PC-3 (cell line): ENCODE measurements at regions not wholly inside any gene's neighbourhood (a gene's known extent, or its start where the extent isn't known, plus 50 kb on each side); places are given as distances from the start of the nearest gene placed in this dataset.

ENCODE experiments used
- ATAC-seq: fragments of 200-7000 bp; cut with Tn5 transposase; 2 replicates; pipeline ENCODE4 v1.9.1; 2020; ENCODE audit warnings: mild to moderate bottlenecking, moderate library complexity
- BruUV-seq: library from RNA; stranded (reverse); fragments of 400-500 nt; replicated peaks from 2 replicates; lab custom pipeline; 2021; lab: Mats Ljungman, UMichigan
- CTCF ChIA-PET: fragments of 300-600 bp; sonication (Branson Sonifier 250); formaldehyde crosslinking; loops from one replicate; lab custom pipeline; 2022; ENCODE audit warnings: antibody characterized with exemption; lab: Charles Lee
- POLR2A ChIA-PET: fragments of 300-600 bp; sonication (Branson Sonifier 250); formaldehyde crosslinking; loops from one replicate; lab custom pipeline; 2022; ENCODE audit warnings: antibody characterized with exemption; ENCODE audit not compliant: unreplicated experiment; lab: Charles Lee
- DNase-seq: peaks from one replicate; pipeline ENCODE4 v3.0.0-alpha.2; 2015
- H2AFZ ChIP-seq: fragments of 300-600 bp; sonication (generic); 2 replicates; pipeline ENCODE4 v1.6.0; 2016; ENCODE audit warnings: antibody characterized with exemption, low read length
- H3F3A ChIP-seq: fragments of 300-600 bp; sonication (generic); one replicate; pipeline ENCODE4 v1.6.0; 2017; ENCODE audit warnings: antibody characterized with exemption, low read length, control low read depth, mild to moderate bottlenecking; ENCODE audit not compliant: unreplicated experiment
- H3K27ac ChIP-seq: fragments of 300-600 bp; sonication (generic); 2 replicates; pipeline ENCODE4 v1.5.1; 2016; ENCODE audit warnings: mild to moderate bottlenecking, low read length
- H3K27me3 ChIP-seq: fragments of 300-600 bp; sonication (generic); 2 replicates; pipeline ENCODE4 v1.6.1; 2016; ENCODE audit warnings: low read length, mixed read lengths
- H3K36me3 ChIP-seq: fragments of 300-600 bp; sonication (generic); 2 replicates; pipeline ENCODE4 v1.6.1; 2016; ENCODE audit warnings: low read depth, mixed run types, low read length, mixed read lengths
- H3K4me1 ChIP-seq: fragments of 300-600 bp; sonication (generic); 2 replicates; pipeline ENCODE4 v1.5.1; 2016; ENCODE audit warnings: low read length; ENCODE audit not compliant: insufficient read depth
- H3K4me2 ChIP-seq: fragments of 300-600 bp; sonication (generic); 2 replicates; pipeline ENCODE4 v1.6.0; 2016; ENCODE audit warnings: low read length
- H3K4me3 ChIP-seq: fragments of 300-600 bp; sonication (generic); 2 replicates; pipeline ENCODE4 v1.5.1; 2016; ENCODE audit warnings: mild to moderate bottlenecking, low read length, mixed read lengths
- H3K79me2 ChIP-seq: fragments of 300-600 bp; sonication (generic); 2 replicates; pipeline ENCODE4 v1.6.1; 2017; ENCODE audit warnings: low read length, mixed read lengths
- H3K9ac ChIP-seq: fragments of 300-600 bp; sonication (generic); 2 replicates; pipeline ENCODE4 v1.6.0; 2016; ENCODE audit warnings: mild to moderate bottlenecking, low read length
- H3K9me2 ChIP-seq: fragments of 300-600 bp; sonication (generic); replicated peaks from 2 replicates; pipeline ENCODE4 v1.6.1; 2016; ENCODE audit warnings: mixed run types, low read length, mixed read lengths
- H3K9me3 ChIP-seq: fragments of 300-600 bp; sonication (generic); 2 replicates; pipeline ENCODE4 v1.6.1; 2016; ENCODE audit warnings: low read length, mixed read lengths
- H4K20me1 ChIP-seq: fragments of 300-600 bp; sonication (generic); 2 replicates; pipeline ENCODE4 v1.6.1; 2016; ENCODE audit warnings: low read length, mixed read lengths
- CTCF ChIP-seq: fragments of 300-600 bp; sonication (generic); conservative IDR thresholded peaks from 2 replicates; pipeline ENCODE4 v1.5.1; 2017; ENCODE audit warnings: antibody characterized with exemption, low read depth, mild to moderate bottlenecking, low read length
- EZH2 ChIP-seq: fragments of 300-600 bp; sonication (generic); IDR thresholded peaks from one replicate; pipeline ENCODE4 v1.6.1; 2017; ENCODE audit warnings: antibody characterized with exemption, mild to moderate bottlenecking, low read length; ENCODE audit not compliant: unreplicated experiment
- EZH2phosphoT487 ChIP-seq: fragments of 300-600 bp; sonication (generic); IDR thresholded peaks from 2 replicates; pipeline ENCODE4 v1.6.1; 2018; ENCODE audit warnings: mild to moderate bottlenecking, antibody characterized with exemption, low read length, borderline replicate concordance
- intact Hi-C: fragments of 100-400 bp; cut with micrococcal nuclease; formaldehyde crosslinking; loops from 2 replicates; pipeline ENCODE4 v1.9.0; 2023

- POLR2A ChIA-PET, result no interaction called here
- H3F3A ChIP-seq, result no peaks in the 10 kb centered on the region
- ATAC-seq (no peak), DNase-seq (no peak)
- no peaks in the 10 kb centered on the region for H3K79me2 ChIP-seq
- no peaks in the 10 kb centered on the region for H3K4me1 ChIP-seq
- H3K9me2 ChIP-seq, result no peaks in the 10 kb centered on the region
- no peak overlapping the region for H3K4me2 ChIP-seq
- no peaks in the 10 kb centered on the region for H3K9me3 ChIP-seq
- H3K27me3 ChIP-seq, result no peaks in the 10 kb centered on the region
- no peaks in the 10 kb centered on the region for H3K36me3 ChIP-seq
- no peak for TF ChIP-seq EZH2
- TF ChIP-seq CTCF, result no peak
- no peak for TF ChIP-seq EZH2phosphoT487
- no TSS peak for BruUV-seq
- H2AFZ ChIP-seq, result no peak overlapping the region
- no peak overlapping the region for H3K4me3 ChIP-seq
- no peak overlapping the region for H3K9ac ChIP-seq
- CTCF ChIA-PET, result no interaction called here
- no peaks in the 10 kb centered on the region for H4K20me1 ChIP-seq
- intact Hi-C loops, result no loop called here
- no peak overlapping the region for H3K27ac ChIP-seq
These were observed 552.5 kb downstream of the IPMK start for GRCh38 chr10:57715233-57715632.

- ChIA-PET CTCF (no interaction called here), POLR2A (no interaction called here)
- Histone ChIP-seq H3K9me2 (no peaks in the 10 kb centered on the region), H3K4me3 (no peak overlapping the region), H3K27me3 (no peaks in the 10 kb centered on the region), H3F3A (no peaks in the 10 kb centered on the region), H3K36me3 (no peaks in the 10 kb centered on the region), H3K4me2 (no peak overlapping the region), H3K27ac (no peak overlapping the region), H2AFZ (no peak overlapping the region), H4K20me1 (no peaks in the 10 kb centered on the region), H3K79me2 (no peaks in the 10 kb centered on the region), H3K4me1 (peaks cover 9% of the 10 kb centered on the region), H3K9ac (no peak overlapping the region), H3K9me3 (no peaks in the 10 kb centered on the region)
- ATAC-seq, result no peak
- no peak for DNase-seq
- intact Hi-C loops, result no loop called here
- no TSS peak for BruUV-seq
- TF ChIP-seq EZH2phosphoT487 (no peak), CTCF (no peak), EZH2 (no peak)
These were observed 560.4 kb downstream of the IPMK start for GRCh38 chr10:57707300-57707658.

GRCh38 chr10:57706576-57707299 lies 561.0 kb downstream of the IPMK start:
- Histone ChIP-seq H3K27me3 (no peaks in the 10 kb centered on the region), H3K9me3 (no peaks in the 10 kb centered on the region), H3K79me2 (no peaks in the 10 kb centered on the region), H3K4me3 (no peak overlapping the region), H3K27ac (no peak overlapping the region), H3K36me3 (no peaks in the 10 kb centered on the region), H4K20me1 (no peaks in the 10 kb centered on the region), H3F3A (no peaks in the 10 kb centered on the region), H3K4me1 (peaks cover 9% of the 10 kb centered on the region), H2AFZ (no peak overlapping the region), H3K9me2 (no peaks in the 10 kb centered on the region), H3K9ac (no peak overlapping the region), H3K4me2 (no peak overlapping the region)
- BruUV-seq, result no TSS peak
- no peak for TF ChIP-seq EZH2phosphoT487
- no peak for TF ChIP-seq CTCF
- TF ChIP-seq EZH2, result no peak
- intact Hi-C loops, result no loop called here
- no peak for DNase-seq
- CTCF ChIA-PET, result no interaction called here
- POLR2A ChIA-PET, result no interaction called here
- ATAC-seq, result no peak
